ENCODE measurements at regions not wholly inside any gene's neighbourhood (a gene's known extent, or its start where the extent isn't known, plus 50 kb on each side); places are given as distances from the start of the nearest gene placed in this dataset.

DNA sequence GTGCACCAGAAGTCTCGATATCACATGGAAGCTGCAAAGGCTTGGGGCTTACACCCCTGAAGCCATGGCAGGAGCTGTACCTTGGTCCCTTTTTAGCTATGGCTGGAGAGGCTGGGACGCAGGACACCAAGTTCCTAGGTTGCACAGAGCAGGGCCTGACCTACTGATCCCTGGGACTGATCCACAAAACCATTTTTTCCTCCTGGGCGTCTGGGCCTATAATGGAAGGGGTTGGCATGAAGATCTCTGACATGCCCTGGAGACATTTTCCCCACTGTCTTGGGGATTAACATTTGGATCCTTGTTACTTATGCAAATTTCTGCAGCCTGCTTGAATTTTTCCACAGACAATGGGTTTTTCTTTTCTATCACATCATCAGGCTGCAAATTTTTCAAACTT, 286.7 kb upstream of the PTPRD start:
- no peaks in the 10 kb centered on the region for H3K9me3 ChIP-seq
- no peaks in the 10 kb centered on the region for H3K36me3 ChIP-seq
- TF ChIP-seq POLR2A (IDR thresholded peaks at IDR 0.05) (no peak), CTCF (IDR thresholded peaks at IDR 0.05) (no peak)
- no peak overlapping the region for H3K27ac ChIP-seq
- no peaks in the 10 kb centered on the region for H3K4me1 ChIP-seq
- H3K4me3 ChIP-seq, result no peak overlapping the region
- H3K27me3 ChIP-seq, result no peaks in the 10 kb centered on the region
- DNase-seq, result no peak

DNA sequence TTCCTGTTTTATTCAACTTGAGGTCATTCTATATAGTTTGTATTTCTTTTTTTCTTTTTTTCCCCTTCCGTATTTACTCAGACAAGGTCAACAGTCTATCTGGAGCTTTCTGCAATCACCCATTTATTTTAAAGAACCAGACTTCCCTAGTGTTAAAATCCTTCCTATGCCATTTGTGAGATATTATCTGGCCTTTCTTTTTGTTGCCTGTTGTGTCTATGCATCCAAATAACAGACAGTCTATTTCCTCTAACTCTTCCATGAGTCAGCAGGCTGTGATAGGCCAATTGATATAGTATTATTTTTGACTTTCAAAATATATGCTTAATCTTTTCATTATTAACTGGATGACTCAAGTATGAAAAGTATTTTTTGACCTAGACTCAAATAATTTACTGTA, 291.2 kb upstream of the PTPRD start:
- no peak for DNase-seq
- Histone ChIP-seq H3K4me3 (no peak overlapping the region), H3K9me3 (no peaks in the 10 kb centered on the region), H3K27me3 (no peaks in the 10 kb centered on the region), H3K36me3 (no peaks in the 10 kb centered on the region), H3K4me1 (no peaks in the 10 kb centered on the region), H3K27ac (no peak overlapping the region)
- TF ChIP-seq POLR2A (IDR thresholded peaks at IDR 0.05) (no peak), CTCF (IDR thresholded peaks at IDR 0.05) (no peak)

DNA sequence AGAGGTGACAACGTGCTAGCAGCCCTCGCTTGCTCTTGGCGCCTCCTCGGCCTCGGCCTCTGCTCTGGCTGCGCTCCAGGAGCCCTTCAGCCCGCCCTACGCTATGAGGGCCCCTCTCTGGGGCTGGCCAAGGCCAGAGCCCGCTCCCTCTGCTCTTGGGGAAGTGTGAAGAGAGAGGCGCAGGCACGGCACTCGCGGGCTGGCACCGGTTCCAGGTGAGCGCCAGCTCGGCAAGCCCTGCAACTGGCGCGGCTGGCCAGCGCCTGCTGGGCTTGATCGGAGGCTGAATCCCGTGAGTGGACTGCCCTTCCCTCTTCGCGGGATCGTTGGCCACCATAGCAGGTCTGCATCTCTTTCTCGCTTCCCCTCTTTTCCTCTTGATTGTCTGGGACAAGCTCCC, 298.0 kb upstream of the PTPRD start:
- no peak overlapping the region for H3K27ac ChIP-seq
- no peaks in the 10 kb centered on the region for H3K36me3 ChIP-seq
- H3K27me3 ChIP-seq, result no peaks in the 10 kb centered on the region
- no peaks in the 10 kb centered on the region for H3K4me1 ChIP-seq
- DNase-seq, result no peak
- TF ChIP-seq CTCF (IDR thresholded peaks at IDR 0.05) (no peak), POLR2A (IDR thresholded peaks at IDR 0.05) (no peak)
- H3K9me3 ChIP-seq, result peaks cover 0 to 4% (median 0%) of the 10 kb centered on the region in 4 donors
- no peak overlapping the region for H3K4me3 ChIP-seq

GRCh38 chr9:10911373-10911772, 298.6 kb upstream of the PTPRD start:
- H3K4me1 ChIP-seq, result no peaks in the 10 kb centered on the region
- H3K36me3 ChIP-seq, result no peaks in the 10 kb centered on the region
- H3K9me3 ChIP-seq, result peaks cover 0 to 4% (median 0%) of the 10 kb centered on the region in 4 donors
- no peak for TF ChIP-seq CTCF (IDR thresholded peaks at IDR 0.05)
- TF ChIP-seq POLR2A (IDR thresholded peaks at IDR 0.05), result no peak
- H3K4me3 ChIP-seq, result no peak overlapping the region
- H3K27me3 ChIP-seq, result no peaks in the 10 kb centered on the region
- no peak overlapping the region for H3K27ac ChIP-seq
- DNase-seq, result no peak

- no peaks in the 10 kb centered on the region for H3K9me3 ChIP-seq
- H3K4me3 ChIP-seq, result no peak overlapping the region
- H3K27me3 ChIP-seq, result no peaks in the 10 kb centered on the region
- H3K4me1 ChIP-seq, result no peaks in the 10 kb centered on the region
- no peak overlapping the region for H3K27ac ChIP-seq
- DNase-seq, result no peak
- H3K36me3 ChIP-seq, result no peaks in the 10 kb centered on the region
- TF ChIP-seq CTCF (IDR thresholded peaks at IDR 0.05) (no peak), POLR2A (IDR thresholded peaks at IDR 0.05) (no peak)
Observed at GRCh38 chr9:10917001-10917400, 304.2 kb upstream of the PTPRD start.

GRCh38 chr9:10921671-10922070, 308.9 kb upstream of the PTPRD start:
- no peak for TF ChIP-seq CTCF (IDR thresholded peaks at IDR 0.05)
- H3K27ac ChIP-seq, result no peak overlapping the region
- DNase-seq, result no peak
- H3K4me3 ChIP-seq, result no peak overlapping the region
- H3K4me1 ChIP-seq, result no peaks in the 10 kb centered on the region
- H3K36me3 ChIP-seq, result no peaks in the 10 kb centered on the region
- no peaks in the 10 kb centered on the region for H3K9me3 ChIP-seq
- no peaks in the 10 kb centered on the region for H3K27me3 ChIP-seq
